Activated T-helper 1 cell treated with anti-CD3 and anti-CD28 coated beads, Interleukin-2, amount 50 U/mL, for 16 hours (primary cell): ENCODE measurements at regions not wholly inside any gene's neighbourhood (a gene's known extent, or its start where the extent isn't known, plus 50 kb on each side); places are given as distances from the start of the nearest gene placed in this dataset.

Experiments
- DNase-seq, 2 donors: peaks; one replicate each; pipeline ENCODE4 v3.0.0-alpha.2; 2020; ENCODE audit warnings: low read depth in 1 of 2, low spot score in 1 of 2

DNA sequence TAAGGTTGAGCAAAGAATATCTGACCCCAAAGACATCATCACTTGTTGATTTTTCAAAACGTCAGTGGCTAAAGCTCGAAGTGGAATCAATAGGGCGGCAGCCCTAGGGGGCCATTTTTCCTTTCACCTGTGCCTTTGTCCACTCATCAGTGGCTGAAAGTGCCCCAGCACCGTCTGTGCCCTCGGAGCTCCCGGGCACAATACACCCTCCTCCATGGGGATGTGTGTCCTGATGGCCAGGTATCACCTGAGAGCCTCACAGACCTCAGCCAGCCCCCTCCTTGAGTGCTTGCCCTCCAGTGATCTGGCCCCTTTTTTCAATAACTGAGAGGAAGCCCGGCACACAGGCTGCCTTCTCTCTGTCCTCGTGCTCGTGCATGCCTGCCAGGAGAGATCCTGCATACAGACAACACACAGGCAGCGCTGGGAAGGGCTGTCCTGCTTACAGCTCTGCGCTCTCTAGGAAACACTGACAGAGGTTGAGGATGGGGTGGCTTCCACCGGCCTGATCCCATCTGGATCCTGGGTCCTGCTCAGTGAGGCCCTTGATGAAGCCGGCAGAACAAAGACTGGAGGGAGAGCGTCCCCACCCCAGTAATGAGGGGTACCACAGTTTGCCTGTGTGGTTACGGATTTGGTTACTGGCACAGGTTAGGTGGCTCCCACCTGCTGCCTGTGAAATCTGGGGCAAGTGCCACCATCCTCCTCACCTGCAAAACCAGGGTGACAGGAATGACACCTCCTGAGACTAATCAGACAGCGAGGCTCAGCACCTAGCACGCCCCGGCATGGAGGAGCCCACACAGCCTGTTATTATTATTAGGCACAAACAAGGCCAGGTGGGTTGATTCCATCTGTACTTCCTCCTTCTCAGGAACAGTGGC is 197.5 kb upstream of the RAB6C start:
- DNase-seq = no peak

DNA sequence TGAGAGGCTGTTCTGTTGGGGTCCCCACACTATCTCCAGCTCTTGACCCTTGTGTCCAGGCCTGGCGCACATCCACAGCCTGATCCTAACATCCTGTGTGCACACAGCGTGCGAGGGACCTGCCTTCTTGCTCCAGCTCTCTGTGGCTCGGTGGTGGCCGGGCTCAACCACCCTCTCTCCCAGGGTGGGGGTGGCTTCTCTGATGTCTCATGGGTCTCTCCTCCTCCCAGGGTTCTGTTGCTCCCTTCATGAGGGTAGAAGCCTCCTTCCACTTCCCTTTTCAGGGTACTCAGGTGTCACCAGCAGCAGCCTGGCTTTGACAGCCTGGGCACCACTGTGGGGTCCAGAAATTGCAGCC is 196.9 kb upstream of the RAB6C start:
- DNase-seq = no peak

DNA sequence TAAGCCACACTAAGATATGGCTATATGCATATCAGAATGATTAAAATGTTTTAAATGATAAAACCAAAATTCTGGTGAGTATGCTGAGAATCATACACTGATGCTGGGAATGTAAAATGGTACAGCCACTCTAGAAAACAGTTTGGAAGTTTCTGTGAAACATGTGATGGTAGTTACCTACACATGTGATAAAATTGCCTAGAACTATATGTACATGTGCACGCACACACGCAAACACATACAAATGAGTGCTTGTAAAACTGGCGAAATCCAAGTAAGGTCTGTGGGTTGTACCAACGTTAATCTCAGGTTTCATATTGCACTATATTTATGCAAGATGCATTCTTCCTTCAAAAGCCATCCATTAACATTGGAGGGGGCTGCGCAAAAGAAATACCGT is 195.0 kb upstream of the RAB6C start:
- no peak for DNase-seq

DNA sequence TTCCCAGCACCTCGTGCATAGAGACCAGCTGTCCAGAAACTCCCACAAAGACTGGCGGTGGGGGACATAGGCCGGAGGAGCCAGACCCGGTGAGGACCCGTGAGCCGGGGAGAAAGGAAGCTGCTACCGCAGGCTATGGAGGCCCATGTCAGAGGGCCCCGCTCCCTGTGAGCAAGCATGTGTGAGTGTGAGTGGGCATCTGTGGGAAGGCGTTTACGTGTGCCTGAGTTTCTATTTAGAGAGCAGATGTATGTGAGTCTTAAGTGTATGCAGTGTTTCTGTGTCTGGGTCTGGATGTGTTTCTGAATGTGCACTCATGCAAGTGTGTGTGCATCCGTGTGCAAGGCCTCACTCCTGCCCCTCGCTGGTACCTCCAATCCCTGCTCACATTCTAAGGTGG is 187.8 kb upstream of the RAB6C start:
- no peak for DNase-seq

DNA sequence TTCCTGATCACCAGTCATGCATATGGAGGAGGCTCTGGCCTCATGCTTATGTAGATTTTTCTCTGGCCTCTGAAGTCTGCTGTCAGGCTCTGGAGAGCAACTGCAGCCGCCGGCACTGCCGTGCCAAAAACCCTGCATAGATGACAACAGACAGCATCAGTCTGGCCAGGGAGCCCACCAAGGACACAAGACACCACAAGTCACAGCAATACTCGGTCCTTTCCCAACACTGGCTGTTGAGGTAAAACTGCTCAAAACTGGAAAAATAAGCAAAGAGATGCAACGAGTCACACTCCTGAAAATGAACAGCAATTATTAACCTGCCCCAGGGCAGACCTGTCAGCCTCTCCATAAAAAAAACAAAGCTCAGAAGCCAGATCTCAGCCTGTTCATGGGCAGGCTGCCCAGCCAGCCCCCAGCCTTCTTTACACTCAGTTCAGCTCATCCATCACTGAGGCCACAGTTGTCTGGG is 186.0 kb upstream of the RAB6C start:
- DNase-seq = no peak

DNA sequence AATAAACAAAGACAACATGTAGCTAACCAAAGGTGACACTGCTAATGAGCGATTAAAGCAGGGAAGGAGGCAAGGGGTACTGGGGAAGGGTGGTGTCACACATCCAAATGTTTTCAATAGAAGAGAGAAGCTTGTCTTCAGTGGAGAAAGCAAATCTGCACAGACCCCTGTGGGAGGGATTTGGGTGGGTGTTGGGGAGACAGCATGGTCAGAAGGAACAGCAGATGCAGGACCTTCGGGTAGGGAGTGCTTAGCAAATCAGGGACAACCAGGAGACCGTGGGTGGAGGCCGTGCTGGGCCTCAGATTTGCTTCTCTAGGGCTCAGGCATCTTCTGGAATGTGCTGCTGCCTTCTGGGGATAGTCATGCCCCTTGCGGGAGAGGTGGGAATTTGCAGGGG is 185.3 kb upstream of the RAB6C start:
- no peak for DNase-seq

DNA sequence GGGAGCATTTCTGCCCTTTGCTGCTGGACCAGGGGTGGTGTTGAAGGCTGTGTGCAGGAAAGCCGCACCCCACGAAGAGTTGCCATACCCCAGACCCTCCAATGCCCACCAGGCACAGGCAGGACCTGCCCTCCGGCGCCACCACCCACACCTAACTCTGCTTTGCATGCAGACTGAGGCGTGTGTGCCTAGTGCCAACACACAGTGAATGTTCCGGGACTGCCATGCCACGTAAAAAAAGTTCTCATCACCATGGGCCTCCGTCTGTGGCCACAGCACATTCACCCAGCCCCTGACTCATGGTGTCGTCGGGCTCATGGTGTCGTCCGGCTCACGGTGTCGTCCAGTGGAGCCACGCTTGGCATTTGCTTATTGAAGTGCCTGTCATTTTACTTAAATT is 184.9 kb upstream of the RAB6C start:
- DNase-seq = no peak

DNA sequence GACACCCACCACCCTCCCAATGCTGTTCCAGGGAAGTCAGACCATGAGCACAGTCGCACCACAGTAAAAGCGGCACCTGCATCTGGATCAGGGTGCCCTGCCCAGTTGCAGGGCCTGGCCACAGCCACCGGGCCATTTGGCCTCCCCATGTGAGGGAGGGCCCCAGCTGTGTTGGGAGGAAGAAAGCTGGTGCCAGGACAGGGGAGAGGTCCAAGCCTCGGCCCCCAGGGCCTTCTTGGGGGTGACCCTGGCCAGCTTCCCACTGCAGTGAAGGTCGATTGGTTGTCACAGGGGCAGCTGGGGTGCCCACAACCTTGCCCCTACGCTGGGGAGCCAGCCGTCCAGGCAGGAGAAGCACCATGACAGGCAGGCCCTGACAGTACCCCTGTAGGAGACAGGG is 183.2 kb upstream of the RAB6C start:
- DNase-seq = no peak

DNA sequence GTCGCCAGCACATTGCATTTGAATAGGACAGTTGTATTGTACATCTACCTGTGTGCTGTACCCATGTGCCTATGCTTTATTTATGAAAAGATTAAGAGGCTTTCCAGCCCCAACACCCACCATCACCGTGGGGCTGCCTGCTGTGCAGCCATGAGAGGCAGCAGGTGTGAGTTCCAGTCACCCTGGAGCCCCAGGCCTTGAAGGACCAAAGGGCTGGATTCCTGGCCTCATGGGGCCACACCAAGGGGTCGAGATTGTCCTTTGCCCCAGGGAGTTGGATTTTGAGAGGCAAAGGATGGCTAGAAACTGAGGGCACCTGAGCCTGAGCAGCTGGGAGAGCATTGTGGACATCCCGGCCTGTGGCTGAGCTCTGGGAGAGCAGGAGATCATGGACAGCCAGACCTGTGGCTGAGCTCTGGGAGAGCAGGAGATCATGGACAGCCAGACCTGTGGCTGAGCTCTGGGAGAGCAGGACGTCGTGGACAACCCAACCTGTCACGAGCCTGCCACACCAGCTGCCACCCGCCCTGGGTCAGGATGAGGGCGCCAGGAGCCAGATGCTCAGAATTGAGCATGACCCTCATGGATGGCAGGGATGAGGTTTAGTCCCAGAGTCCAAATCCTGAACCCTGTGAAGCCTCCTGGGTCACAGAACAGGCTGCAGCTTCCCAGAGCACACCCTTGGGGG is 182.5 kb upstream of the RAB6C start:
- no peak for DNase-seq

DNA sequence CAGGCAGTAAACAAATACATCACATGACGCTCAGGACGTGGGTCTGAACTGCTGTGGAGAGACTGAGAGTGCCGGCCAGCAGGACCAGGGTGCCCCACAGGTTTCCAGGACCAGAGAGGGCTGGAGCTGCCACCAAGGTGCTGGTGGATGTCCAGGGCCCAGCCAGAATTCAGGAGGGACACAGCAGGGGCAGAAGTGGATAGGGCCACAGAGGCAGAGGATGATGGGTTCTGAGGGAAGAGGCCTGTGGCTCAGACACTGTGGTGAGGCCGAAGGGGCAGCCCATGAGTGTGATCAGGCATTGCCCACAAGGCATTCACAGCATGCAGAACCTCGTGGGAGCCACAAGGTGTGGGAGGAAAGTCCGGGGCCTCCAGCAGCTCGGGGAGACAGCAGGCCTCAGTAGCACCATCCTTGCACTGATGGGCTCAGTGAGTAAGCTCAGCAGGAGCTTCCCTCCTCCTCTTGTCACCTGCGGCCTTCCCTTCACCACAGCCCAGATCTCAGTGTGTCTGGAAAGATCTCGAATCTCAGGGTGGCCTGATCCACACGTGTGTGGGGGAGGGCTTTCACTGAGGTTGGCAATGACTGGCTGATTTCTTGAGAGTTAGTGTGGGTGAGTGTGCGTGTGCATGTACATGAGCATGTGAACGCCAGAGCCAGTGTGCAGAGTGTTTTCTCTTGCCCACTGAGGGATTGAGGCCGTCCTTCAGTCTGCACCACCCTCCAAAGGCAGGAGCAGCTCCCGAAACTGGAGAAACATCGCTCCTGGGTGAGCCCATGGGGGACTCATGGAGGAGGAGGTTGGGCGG is 181.8 kb upstream of the RAB6C start:
- no peak for DNase-seq

DNA sequence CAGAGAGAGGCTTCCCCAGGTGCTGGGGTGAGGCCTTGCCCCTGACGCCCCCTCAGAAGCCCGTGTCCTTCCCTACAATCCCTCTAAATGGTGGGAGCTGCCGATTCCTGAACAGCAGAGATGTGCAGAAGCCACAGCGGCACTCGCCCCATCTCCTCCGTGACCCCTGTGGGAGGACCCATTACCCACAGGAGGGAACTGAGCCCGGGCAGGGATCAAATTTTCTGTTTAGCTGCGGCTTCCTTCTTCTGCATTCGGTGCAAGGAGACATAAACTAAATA is 181.2 kb upstream of the RAB6C start:
- DNase-seq = no peak

DNA sequence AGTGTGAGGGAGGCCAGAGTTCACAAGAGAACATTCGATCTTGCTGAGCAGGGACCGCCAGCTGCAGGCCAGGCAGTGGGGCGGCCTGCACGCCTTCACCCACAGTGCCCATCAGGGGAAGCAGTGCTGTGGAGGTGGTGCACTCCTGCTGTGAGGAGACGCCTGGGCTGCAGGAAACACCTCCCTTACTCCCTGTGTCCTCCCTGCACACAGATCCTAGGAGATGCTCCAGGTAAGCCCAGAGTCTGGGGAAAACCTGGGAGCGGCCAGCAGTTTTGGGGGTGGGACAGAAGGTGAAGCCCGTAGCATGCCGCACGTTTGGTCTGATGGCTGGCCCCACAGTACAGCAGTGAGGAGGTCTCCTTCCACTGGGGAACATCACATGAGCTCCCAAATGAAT is 180.8 kb upstream of the RAB6C start:
- no peak for DNase-seq

DNA sequence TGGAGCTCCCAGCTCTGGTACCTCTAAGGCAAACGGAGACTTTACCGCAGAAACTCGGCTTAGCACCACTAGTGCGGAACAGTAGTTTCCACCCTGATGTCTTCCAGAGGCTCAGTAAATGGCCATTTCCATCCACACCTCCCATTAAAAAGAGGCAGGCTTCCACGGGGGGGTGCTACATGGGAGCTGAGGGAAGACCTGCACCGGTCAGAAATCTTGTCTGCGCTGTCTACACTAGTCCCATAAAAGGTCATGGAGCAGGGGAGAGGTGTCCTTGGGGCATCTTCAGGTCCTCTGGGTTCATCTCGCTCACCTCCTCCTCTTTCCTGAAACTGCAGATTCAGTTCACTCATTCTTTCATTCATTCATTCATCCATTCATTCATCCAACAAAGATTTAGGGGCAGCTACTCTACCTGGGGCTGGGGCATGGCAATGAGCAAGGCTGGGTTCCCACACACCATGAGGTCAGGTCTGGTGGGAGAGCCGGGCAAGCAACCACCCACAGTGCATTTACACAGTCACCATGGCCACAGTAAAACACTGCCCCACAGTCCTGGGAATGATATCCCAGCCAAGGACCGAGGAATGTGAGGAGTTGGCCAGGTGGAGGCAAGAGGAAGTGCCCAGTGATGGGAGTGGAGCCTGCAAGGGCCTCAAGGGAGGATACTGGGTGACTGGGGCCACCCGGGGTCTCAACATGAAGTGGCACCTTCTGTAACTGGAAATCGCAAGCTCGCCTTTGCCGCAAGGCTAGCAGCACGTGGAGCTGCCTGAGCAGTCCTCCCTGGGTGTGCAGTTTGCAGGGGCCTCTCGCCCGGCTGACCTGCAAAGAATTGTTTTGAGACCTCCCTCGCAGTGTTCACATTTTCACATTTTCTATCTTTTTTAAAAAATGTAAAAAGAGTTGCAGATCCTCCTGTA is 180.2 kb upstream of the RAB6C start:
- no peak for DNase-seq

DNA sequence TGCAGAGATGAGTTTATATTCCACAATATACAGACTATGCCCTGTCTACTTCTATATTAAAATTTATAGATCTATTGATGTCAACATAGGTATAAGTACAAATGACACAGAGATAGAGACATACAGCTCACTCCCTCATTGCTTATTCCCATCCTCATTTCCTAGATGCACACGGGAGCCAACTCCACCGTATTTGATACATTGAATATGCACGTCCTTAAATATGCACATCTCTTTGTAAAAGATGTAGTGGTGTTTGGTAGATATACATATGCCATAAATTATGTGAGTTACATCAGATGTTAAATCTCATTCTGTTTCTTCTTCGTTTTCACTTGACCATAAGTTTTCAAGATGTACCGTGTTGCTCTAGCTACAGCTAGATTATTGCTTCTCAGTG is 179.2 kb upstream of the RAB6C start:
- DNase-seq = no peak

DNA sequence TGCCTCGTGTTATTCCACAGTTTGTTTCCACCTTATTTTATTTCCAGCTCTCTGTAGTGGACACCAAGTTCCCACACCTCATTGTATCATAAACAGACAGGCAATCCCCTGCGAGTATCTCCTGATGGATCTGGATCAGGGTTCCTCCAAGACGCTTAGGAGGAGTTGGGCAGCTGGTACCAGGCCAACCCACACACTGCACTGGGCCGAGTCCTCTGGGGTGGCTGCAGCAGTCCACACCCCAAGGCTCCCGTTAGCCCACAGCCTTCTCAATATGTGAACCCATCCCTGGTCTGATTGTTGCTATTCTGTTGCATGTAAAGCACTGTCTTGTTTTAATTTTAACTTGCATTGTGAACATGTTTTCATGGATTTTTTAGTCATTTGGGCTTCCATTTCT is 178.8 kb upstream of the RAB6C start:
- no peak for DNase-seq

DNA sequence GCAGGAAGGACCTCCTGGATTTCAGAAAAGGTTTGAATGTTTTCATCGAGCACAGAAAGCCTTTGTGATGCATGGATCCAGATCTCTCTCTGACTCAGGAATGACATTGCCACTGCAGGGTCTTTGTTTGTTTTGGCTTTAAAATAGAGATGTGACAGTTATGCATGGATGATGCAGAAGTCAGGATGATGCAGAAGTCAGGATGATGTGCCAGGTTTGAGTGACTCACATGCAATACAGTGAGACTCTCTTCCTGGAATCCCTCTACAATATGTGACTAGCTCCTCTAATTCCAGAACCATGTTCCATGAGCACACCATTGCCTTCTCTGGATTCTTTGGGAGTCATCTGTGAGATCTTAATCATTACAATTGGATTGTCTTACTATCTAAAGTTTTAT is 177.9 kb upstream of the RAB6C start:
- DNase-seq = no peak

DNA sequence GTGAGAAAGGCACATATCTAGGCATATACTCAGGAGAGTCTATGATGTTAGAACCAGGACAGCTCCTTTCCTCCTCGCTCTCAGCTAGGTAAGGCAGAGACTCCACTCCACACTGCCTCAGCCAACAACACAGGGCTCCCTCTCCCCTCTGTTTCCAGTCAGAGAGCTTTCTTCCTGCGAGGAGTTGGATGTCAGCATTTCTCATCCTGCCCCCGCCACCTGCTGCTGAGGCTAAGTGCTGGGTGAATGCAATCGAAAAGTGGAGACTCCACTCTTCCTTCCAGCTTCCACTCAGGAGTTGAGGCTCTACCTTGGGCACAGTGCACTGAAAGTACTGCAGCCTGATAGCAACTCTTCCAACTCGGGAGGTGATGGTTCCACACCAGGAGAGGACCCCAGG is 177.2 kb upstream of the RAB6C start:
- DNase-seq = no peak

DNA sequence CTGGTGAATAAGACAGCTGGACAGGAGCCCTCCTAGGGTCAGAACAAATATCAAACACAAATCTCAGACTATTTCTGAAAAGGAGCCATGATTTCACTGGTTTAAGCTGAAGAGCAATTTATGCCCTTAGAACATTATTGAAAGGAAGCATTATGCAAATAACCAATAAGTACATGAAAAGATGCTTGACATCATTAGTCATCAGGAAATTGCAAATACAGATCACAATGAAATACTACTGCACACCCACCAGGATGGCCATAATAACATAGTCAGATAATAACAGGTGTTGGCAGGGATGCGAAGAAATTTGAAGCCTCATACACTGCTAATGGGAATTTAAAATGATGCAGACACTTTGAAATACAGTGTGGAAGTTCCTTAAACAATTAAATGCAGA is 176.4 kb upstream of the RAB6C start:
- DNase-seq = no peak

DNA sequence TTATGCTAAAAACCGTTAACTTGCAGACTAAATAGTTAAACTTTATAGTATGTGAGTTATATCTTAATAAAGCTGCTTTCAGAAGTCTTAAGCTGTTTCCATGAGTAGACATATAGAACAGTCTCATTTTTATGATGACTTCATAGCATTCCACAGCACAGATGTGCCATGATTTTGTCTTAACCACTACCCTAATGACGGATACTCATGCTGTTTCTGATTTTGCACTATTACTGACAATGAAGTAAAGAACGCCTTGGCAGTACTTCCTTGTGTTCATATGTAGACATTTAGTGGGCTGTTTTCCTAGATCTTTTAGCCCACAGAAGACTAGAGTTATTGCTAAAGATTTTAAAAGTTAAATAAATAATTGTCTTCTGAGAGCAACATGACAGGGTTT is 175.6 kb upstream of the RAB6C start:
- DNase-seq = no peak

DNA sequence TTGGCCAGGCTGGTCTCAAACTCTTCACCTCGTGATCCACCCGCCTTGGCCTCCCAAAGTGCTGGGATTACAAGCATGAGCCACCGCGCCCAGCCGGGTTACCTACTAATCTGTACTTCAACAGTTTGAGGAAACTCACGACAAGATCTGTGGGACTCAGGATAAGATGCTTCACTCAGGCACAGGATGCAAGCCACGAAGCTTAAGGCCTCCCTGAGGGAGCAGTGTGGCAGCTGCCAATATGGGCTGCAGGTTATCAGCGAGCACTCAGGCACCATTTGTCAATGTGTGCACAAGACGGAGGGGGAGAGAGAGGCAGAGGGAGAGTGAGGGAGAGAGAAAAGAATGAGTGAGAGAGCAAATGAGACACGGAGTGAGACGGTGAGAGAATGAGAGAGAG is 173.6 kb upstream of the RAB6C start:
- DNase-seq = no peak

DNA sequence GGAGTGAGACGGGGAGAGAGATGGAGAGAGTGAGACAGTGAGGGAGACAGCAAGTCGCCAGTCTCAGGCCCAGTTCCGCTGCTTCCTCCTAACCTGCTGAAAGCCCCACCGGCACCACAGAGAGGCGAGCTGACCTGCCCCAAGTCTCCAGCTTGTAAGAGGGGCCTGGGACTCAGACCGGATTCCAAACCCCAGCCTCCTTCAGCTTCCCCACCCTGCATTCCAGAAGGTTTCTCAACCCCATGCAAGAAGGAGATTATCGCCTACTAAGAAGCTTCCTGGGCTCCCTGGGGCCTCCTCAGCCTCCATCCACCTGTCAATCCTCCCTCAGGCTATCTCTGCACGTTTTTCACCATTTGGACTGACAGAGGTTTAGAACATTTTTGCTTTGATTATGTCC is 173.1 kb upstream of the RAB6C start:
- DNase-seq = no peak
